ENCODE measurements at regions not wholly inside any gene's neighbourhood (a gene's known extent, or its start where the extent isn't known, plus 50 kb on each side); places are given as distances from the start of the nearest gene placed in this dataset.

GRCh38 chr3:72109327-72110259 lies 324.6 kb upstream of the PROK2 start:
- Mint-ChIP-seq H3K36me3 (ENCODE audit: unreplicated experiment) (no peaks in the 10 kb centered on the region), H3K9me3 (ENCODE audit: unreplicated experiment) (no peaks in the 10 kb centered on the region), H3K4me1 (ENCODE audit: low read depth, unreplicated experiment) (no peaks in the 10 kb centered on the region), H3K27me3 (ENCODE audit: unreplicated experiment) (peaks cover 4% of the 10 kb centered on the region), H3K4me3 (ENCODE audit: unreplicated experiment) (no peak overlapping the region), H3K27ac (ENCODE audit: unreplicated experiment) (no peak overlapping the region)
- TF ChIP-seq CTCF (IDR thresholded peaks at IDR 0.05; ENCODE audit: partially characterized antibody, unreplicated experiment): no peak
- no peak for DNase-seq

GRCh38 chr3:72105306-72105705 lies 320.4 kb upstream of the PROK2 start:
- Mint-ChIP-seq H3K27me3 (ENCODE audit: unreplicated experiment) (peaks cover 4% of the 10 kb centered on the region), H3K36me3 (ENCODE audit: unreplicated experiment) (no peaks in the 10 kb centered on the region), H3K4me1 (ENCODE audit: low read depth, unreplicated experiment) (peaks cover 9% of the 10 kb centered on the region), H3K9me3 (ENCODE audit: unreplicated experiment) (no peaks in the 10 kb centered on the region), H3K4me3 (ENCODE audit: unreplicated experiment) (no peak overlapping the region), H3K27ac (ENCODE audit: unreplicated experiment) (no peak overlapping the region)
- no peak for DNase-seq
- TF ChIP-seq CTCF (IDR thresholded peaks at IDR 0.05; ENCODE audit: partially characterized antibody, unreplicated experiment): no peak

- peaks cover 9% of the 10 kb centered on the region for H3K4me1 Mint-ChIP-seq (ENCODE audit: low read depth, unreplicated experiment)
- peaks cover 6% of the 10 kb centered on the region for H3K27me3 Mint-ChIP-seq (ENCODE audit: unreplicated experiment)
- H3K36me3 Mint-ChIP-seq (ENCODE audit: unreplicated experiment): no peaks in the 10 kb centered on the region
- H3K9me3 Mint-ChIP-seq (ENCODE audit: unreplicated experiment): no peaks in the 10 kb centered on the region
- no peak for TF ChIP-seq CTCF (IDR thresholded peaks at IDR 0.05; ENCODE audit: partially characterized antibody, unreplicated experiment)
- H3K4me3 Mint-ChIP-seq (ENCODE audit: unreplicated experiment): no peak overlapping the region
- DNase-seq: no peak
- H3K27ac Mint-ChIP-seq (ENCODE audit: unreplicated experiment): peak overlapping the region; percentile 30
These were observed 317.2 kb upstream of the PROK2 start for GRCh38 chr3:72102112-72102616.

- H3K4me3 Mint-ChIP-seq (ENCODE audit: unreplicated experiment): peak overlapping the region; percentile 56
- TF ChIP-seq CTCF (IDR thresholded peaks at IDR 0.05; ENCODE audit: partially characterized antibody, unreplicated experiment): no peak
- peaks cover 1% of the 10 kb centered on the region for H3K9me3 Mint-ChIP-seq (ENCODE audit: unreplicated experiment)
- H3K36me3 Mint-ChIP-seq (ENCODE audit: unreplicated experiment): no peaks in the 10 kb centered on the region
- no peak for DNase-seq
- no peak overlapping the region for H3K27ac Mint-ChIP-seq (ENCODE audit: unreplicated experiment)
- peaks cover 8% of the 10 kb centered on the region for H3K27me3 Mint-ChIP-seq (ENCODE audit: unreplicated experiment)
- H3K4me1 Mint-ChIP-seq (ENCODE audit: low read depth, unreplicated experiment): peaks cover 9% of the 10 kb centered on the region
These were observed 316.5 kb upstream of the PROK2 start for GRCh38 chr3:72101494-72101893.

- TF ChIP-seq CTCF (IDR thresholded peaks at IDR 0.05; ENCODE audit: partially characterized antibody, unreplicated experiment): no peak
- peak overlapping the region; percentile 78 for H3K4me3 Mint-ChIP-seq (ENCODE audit: unreplicated experiment)
- peaks cover 7% of the 10 kb centered on the region for H3K27me3 Mint-ChIP-seq (ENCODE audit: unreplicated experiment)
- peaks cover 1% of the 10 kb centered on the region for H3K9me3 Mint-ChIP-seq (ENCODE audit: unreplicated experiment)
- no peak overlapping the region for H3K27ac Mint-ChIP-seq (ENCODE audit: unreplicated experiment)
- H3K4me1 Mint-ChIP-seq (ENCODE audit: low read depth, unreplicated experiment): peaks cover 9% of the 10 kb centered on the region
- H3K36me3 Mint-ChIP-seq (ENCODE audit: unreplicated experiment): no peaks in the 10 kb centered on the region
- peak; percentile 82 for DNase-seq
These were observed 315.7 kb upstream of the PROK2 start for GRCh38 chr3:72100601-72101187.

All from glutamatergic neuron (in vitro differentiated cells).